ENCODE measurements at regions not wholly inside any gene's neighbourhood (a gene's known extent, or its start where the extent isn't known, plus 50 kb on each side); places are given as distances from the start of the nearest gene placed in this dataset.
"Not testable (repeated sequence)": the region's sequence is repeated elsewhere in the genome, so short reads cannot be mapped to it uniquely, and the experiment has no call there.

DNA sequence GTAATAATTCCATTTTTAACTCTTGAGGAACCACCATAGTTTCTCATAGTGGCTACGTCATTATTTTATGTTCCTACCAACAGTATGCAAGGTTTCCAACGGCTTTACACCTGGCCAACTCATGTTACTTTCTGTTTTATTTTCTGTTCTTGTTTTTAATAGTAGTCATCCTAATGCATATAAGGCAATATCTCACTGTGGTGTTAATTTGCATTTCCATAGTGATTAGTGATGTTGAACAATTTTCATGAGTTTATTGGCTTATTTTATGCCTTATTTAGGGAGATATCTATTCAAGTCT is 465.5 kb upstream of the KLF6 start:
- no peak for DNase-seq

DNA sequence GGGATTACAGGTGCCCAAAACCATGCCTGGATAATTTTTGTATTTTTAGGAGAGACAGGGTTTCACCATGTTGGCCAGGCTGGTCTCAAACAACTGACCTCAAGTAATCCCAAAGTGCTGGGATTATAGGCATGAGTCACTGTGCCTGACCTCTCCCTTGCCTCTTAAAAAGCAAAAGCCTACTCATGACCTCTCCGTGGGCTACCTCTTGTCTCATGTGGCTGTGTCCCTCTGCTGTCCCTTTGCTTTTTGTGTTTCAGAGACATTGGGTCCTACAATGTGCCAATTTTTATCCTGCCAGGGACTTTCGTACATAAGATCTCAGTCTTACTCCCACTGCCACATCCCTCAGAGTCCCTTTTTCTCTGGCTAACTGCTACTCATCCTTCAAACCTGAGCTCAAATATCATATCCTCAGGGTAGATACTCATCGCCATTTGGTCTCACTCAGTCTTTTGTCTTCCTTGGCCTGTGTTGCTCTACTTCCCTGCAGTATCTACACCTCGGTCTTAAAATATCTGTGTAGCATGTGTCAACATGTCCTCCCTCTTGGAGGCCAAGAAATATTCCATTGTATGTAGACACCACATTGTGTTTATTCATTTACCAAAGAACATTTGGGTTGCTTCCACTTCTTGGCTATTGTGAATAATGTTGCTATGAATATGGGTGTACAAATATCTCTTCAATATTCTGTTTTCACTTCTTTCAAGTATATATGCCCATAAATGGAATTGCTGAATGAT is 465.0 kb upstream of the KLF6 start:
- DNase-seq, result no peak

DNA sequence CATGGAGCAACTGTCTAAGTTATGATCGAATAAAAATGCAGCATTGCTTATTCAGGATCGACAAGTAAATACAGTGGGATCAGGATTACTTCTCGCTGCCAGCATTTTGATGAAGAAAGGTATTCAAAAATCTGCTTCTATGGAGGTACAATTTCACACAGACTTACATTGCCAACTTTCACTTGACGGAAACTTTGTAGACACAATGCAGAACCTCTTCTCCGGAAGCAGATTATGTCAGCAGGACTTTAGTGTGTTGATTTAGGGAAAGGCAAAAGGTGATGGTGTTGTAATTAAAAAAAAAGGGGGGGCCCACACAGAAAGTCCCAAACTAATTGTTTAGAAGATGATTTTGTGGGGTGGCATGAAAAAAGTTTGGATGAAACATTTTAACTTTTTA is 462.4 kb upstream of the KLF6 start:
- no peak for DNase-seq

GRCh38 chr10:4246881-4247358 is 461.9 kb upstream of the KLF6 start:
- DNase-seq, result no peak

GRCh38 chr10:4243651-4244050 is 458.6 kb upstream of the KLF6 start:
- DNase-seq, result no peak

- DNase-seq, result no peak
Measured at GRCh38 chr10:4243169-4243568, 458.2 kb upstream of the KLF6 start.

GRCh38 chr10:4242561-4243035 is 457.6 kb upstream of the KLF6 start:
- no peak for DNase-seq

DNA sequence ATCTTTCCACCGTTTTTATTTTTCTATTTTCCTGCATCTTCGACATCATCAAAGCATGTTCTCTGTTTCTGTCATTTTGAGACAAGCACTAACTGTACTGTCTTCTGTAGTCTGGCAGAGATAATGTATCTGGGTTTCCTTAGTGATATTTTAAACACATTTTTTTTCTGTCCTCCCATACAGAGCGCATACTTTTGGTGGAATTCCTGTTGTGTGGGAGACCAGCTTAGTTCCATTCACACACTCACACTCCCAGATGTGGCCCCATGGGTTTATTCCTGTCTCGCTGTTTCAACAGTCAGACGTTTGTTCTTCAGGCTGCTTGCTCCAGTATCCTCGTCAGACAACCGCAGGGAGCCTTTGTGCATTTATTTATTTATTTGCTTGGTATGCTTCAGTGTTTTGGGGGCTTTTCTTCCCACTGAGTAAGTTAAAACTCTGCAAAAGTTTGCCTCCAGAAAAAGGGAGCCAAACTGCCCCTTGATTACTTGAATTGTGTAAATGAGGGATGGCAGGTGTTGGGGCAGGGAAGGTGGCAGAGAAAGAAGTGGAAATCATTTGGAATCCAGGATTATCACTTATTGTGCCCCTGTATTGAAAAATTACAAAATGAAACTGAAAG is 456.8 kb upstream of the KLF6 start:
- DNase-seq, result no peak

- no peak for DNase-seq
Measured at GRCh38 chr10:4240608-4241197, 455.7 kb upstream of the KLF6 start.

GRCh38 chr10:4239186-4239585 is 454.2 kb upstream of the KLF6 start:
- DNase-seq, result no peak

- DNase-seq, result not testable (repeated sequence)
Measured at GRCh38 chr10:4236905-4237304, 451.9 kb upstream of the KLF6 start.

DNA sequence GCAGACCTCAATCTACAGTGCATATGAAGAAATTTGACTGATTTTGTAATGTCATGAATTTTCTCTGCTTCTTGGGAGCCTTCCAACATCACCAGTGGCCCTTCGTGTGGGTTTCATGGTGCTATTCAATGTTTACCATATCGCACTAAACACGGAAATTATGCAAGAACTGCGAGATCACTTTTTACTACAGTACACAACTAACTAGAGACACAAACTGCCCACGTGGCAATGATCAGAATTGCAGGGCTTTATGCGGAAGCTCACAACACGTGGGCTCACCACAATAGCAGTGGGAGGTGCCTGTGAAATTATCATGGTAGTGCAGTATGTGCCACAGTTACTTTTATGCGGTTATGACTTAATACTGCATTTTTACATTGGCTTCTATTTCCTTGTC is 449.7 kb upstream of the KLF6 start:
- DNase-seq, result no peak

DNA sequence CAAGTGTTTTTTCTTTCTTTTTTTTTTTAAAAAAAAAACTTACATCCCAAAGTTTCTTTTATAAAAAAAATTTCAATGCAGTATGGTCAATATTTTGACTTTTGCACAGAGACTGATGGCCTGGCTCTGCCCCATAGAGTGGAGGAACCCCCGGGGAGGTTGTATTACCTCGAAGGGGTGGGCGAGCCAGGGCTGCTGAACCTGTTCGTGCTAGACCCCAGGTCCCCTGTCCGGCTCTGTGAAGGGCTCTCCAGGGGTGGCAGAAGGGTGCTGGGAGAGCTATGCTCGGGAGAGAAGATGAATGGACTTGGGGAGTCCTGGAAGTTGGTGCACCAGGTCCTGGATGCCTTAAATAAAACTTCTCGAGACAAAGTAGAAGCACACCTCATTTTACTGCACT is 446.4 kb upstream of the KLF6 start:
- no peak for DNase-seq

- no peak for DNase-seq
Measured at GRCh38 chr10:4230036-4230435, 445.0 kb upstream of the KLF6 start.

- no peak for DNase-seq
Measured at GRCh38 chr10:4229106-4229505, 444.1 kb upstream of the KLF6 start.

- DNase-seq, result no peak
Measured at GRCh38 chr10:4227586-4227985, 442.6 kb upstream of the KLF6 start.

- no peak for DNase-seq
Measured at GRCh38 chr10:4226941-4227540, 442.0 kb upstream of the KLF6 start.

GRCh38 chr10:4224178-4224577 is 439.2 kb upstream of the KLF6 start:
- DNase-seq, result no peak

GRCh38 chr10:4221310-4221709 is 436.3 kb upstream of the KLF6 start:
- not testable (repeated sequence) for DNase-seq

DNA sequence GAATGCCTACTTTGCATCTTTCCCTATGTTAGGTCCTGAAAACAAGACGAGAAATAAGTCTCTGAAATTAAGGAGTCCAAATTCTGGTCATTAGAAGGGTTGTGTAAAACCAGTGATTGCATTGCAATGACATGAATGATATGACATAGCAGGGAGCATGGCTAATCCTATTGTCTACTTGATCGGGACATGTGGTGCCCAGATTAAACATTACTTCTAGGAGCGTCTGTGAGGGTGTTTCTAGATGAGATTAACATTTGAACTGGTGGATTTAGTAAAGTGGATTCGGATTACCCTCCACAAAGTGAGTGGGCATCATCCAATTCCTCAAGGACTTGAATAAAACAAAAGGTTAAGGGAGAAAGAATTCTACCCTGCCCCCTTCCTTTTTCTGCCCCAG is 434.9 kb upstream of the KLF6 start:
- DNase-seq, result no peak

DNA sequence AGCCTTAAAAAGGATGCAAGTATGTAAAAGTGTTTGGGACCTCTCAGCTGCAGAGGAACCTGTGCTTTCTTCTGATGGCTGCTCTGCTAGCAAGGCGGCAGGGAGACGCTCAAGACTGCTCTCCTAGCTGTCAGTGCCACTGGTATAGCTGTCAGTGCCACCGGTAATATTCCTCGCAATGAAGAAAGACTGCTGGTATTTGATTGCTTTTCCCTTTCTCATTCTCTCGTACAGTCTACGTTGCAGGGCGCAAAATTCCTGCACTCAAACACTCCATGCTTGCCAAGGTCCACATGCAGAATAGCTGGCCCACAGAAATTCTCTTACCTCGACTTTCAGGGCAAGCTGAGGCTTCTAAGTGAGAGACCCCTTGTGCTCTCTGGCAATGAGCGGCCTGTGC is 432.6 kb upstream of the KLF6 start:
- no peak for DNase-seq

DNA sequence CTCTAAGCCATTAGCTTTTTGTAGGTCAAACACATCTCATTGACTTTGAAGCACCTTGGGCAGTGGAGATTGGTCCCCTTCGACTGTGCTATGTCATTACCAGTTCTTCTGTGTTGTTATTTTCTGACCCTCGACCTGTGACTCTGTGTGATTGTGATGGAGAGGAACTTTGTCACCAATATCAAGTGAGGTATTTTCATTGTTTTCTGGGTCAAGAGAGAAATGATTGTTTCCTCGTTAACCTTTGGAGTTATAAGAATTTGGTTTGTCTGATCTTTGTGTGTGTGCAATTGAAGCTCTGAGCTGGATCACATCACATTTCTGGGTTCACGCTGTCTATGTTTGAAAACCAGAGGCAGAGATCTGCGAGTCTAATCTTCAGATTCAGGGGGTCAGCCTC is 432.2 kb upstream of the KLF6 start:
- no peak for DNase-seq

GRCh38 chr10:4216726-4217125 is 431.7 kb upstream of the KLF6 start:
- no peak for DNase-seq

GRCh38 chr10:4215963-4216575 is 431.1 kb upstream of the KLF6 start:
- DNase-seq, result no peak
